Nephron (organoid): ENCODE measurements at regions not wholly inside any gene's neighbourhood (a gene's known extent, or its start where the extent isn't known, plus 50 kb on each side); places are given as distances from the start of the nearest gene placed in this dataset.

Source experiments
- H3K27ac Mint-ChIP-seq, 3 experiments: 2 replicates each; pipeline ENCODE4 v1.8.0; 2020; ENCODE audit warnings: mixed read lengths in 3 of 3, mild to moderate bottlenecking in 2 of 3, moderate library complexity in 1 of 3
- H3K27me3 Mint-ChIP-seq: 2 replicates; pipeline ENCODE4 v1.8.0; 2021; ENCODE audit warnings: low read depth, mild to moderate bottlenecking, moderate library complexity, mixed read lengths
- H3K36me3 Mint-ChIP-seq: 2 replicates; pipeline ENCODE4 v1.8.0; 2020; ENCODE audit warnings: low read depth, mixed read lengths
- H3K4me1 Mint-ChIP-seq: 2 replicates; pipeline ENCODE4 v1.8.0; 2020; ENCODE audit warnings: mixed read lengths
- H3K4me3 Mint-ChIP-seq, 3 experiments: 2 replicates each; pipeline ENCODE4 v1.8.0; 2020; ENCODE audit warnings: mild to moderate bottlenecking in 3 of 3, mixed read lengths in 3 of 3, moderate library complexity in 2 of 3
- H3K9me3 Mint-ChIP-seq: 2 replicates; pipeline ENCODE4 v1.8.0; 2020; ENCODE audit warnings: mixed read lengths
- TF ChIP-seq, protein P1 (sequence below), 3 experiments: fragments of 200-600 bp; sonication (generic); IDR thresholded peaks; one replicate each; pipeline ENCODE4 v1.5.0; 2021; ENCODE audit warnings: antibody characterized with exemption in 3 of 3; ENCODE audit not compliant: unreplicated experiment in 3 of 3

DNA sequence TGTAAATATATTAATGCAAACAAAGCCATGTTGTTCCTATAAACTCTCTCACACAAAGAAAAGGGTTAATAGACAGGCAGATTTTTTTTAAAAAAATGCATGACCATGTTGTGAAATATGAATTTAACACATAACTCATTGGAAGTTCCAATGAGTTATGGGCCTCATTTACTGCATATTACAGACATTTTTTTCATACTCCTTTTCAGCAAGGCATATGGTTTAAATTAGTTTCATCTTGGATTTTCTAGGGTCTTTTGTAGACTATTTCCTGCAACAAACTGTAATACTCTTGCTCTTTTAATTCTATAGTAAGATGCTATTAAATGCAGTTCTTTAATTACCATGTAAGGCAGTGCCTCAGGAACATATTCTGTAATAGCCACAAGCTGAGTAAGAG, 323.1 kb downstream of the GBA3 start:
- peaks cover 15% of the 10 kb centered on the region for H3K4me1 Mint-ChIP-seq
- H3K27me3 Mint-ChIP-seq, result no peaks in the 10 kb centered on the region
- TF ChIP-seq, protein P1, sequence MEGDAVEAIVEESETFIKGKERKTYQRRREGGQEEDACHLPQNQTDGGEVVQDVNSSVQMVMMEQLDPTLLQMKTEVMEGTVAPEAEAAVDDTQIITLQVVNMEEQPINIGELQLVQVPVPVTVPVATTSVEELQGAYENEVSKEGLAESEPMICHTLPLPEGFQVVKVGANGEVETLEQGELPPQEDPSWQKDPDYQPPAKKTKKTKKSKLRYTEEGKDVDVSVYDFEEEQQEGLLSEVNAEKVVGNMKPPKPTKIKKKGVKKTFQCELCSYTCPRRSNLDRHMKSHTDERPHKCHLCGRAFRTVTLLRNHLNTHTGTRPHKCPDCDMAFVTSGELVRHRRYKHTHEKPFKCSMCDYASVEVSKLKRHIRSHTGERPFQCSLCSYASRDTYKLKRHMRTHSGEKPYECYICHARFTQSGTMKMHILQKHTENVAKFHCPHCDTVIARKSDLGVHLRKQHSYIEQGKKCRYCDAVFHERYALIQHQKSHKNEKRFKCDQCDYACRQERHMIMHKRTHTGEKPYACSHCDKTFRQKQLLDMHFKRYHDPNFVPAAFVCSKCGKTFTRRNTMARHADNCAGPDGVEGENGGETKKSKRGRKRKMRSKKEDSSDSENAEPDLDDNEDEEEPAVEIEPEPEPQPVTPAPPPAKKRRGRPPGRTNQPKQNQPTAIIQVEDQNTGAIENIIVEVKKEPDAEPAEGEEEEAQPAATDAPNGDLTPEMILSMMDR (IDR thresholded peaks at IDR 0.05; ENCODE audit: unreplicated experiment in 3 of 3), result no peak
- no peaks in the 10 kb centered on the region for H3K36me3 Mint-ChIP-seq
- no peaks in the 10 kb centered on the region for H3K9me3 Mint-ChIP-seq
- H3K4me3 Mint-ChIP-seq, result peak overlapping the region in 1 of 3 experiments; percentile 11
- peak overlapping the region in 2 of 3 experiments; percentile 37 to 69 for H3K27ac Mint-ChIP-seq

DNA sequence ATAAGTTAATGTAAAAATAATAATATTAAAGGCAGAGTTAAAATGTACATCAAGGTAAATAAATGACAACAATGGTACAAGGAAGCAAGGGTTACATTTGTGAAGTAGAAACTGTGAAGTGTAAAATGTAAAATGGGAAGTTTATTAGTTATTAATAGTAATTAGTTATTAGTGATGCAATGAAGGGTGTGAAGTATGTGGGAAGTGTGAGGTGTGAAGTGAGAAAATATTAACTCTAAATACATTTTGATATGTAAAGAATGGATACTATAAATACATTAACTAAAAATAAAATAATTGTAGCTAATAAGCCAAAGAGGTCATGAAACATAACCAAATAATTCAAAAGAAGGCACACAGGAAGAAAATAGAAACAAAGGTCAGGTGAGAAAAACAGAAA, 316.4 kb downstream of the GBA3 start:
- Mint-ChIP-seq H3K4me1 (no peaks in the 10 kb centered on the region), H3K9me3 (no peaks in the 10 kb centered on the region), H3K4me3 (no peak overlapping the region), H3K27me3 (no peaks in the 10 kb centered on the region), H3K27ac (no peak overlapping the region), H3K36me3 (no peaks in the 10 kb centered on the region)
- TF ChIP-seq, protein P1 (IDR thresholded peaks at IDR 0.05; ENCODE audit: unreplicated experiment in 3 of 3), result no peak

DNA sequence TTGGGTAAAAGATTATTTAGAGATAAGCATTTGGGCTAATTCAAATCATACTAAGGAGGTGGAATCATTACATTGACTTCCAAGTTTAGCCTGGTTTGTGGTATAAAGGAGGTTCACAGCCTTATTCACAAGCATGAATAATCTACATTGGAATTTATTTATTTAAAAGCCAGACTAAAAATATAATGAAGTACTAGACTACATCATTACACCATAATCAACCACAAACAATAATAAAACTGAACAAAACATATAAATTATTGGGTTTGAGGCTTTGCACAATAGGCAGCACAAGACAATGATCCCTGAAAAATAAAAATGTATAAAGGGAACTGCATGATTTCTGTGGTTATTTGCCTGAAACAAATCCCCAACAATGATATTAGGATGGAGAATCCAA, 314.0 kb downstream of the GBA3 start:
- H3K4me3 Mint-ChIP-seq, result no peak overlapping the region
- H3K27ac Mint-ChIP-seq, result no peak overlapping the region

DNA sequence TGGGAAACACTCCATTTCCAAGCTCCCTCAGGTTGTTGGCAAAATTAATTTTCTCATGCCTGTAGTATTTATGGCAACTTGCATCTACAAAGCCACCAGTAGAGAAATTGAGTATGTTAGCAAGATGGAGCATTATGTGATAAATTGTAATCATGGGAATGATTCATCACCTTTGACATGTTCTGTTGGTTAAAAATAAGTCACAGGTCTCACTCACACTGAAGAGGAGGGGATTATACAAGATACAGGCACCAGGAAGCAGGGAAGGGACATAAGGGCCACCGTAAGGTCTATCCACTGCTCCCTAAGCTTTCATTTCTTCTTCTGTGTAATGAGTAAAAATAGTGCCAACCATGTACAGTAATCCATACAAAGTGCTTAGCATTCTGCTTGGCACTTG, 313.0 kb downstream of the GBA3 start:
- no peaks in the 10 kb centered on the region for H3K27me3 Mint-ChIP-seq
- no peaks in the 10 kb centered on the region for H3K9me3 Mint-ChIP-seq
- H3K4me1 Mint-ChIP-seq, result no peaks in the 10 kb centered on the region
- TF ChIP-seq, protein P1 (IDR thresholded peaks at IDR 0.05; ENCODE audit: unreplicated experiment in 3 of 3), result no peak
- H3K27ac Mint-ChIP-seq, result no peak overlapping the region
- no peak overlapping the region for H3K4me3 Mint-ChIP-seq
- no peaks in the 10 kb centered on the region for H3K36me3 Mint-ChIP-seq

More for the DNA sequence above, 314.0 kb downstream of the GBA3 start:
- H3K27me3 Mint-ChIP-seq, result no peaks in the 10 kb centered on the region
- no peaks in the 10 kb centered on the region for H3K9me3 Mint-ChIP-seq
- no peaks in the 10 kb centered on the region for H3K36me3 Mint-ChIP-seq
- no peaks in the 10 kb centered on the region for H3K4me1 Mint-ChIP-seq
- TF ChIP-seq, protein P1 (IDR thresholded peaks at IDR 0.05; ENCODE audit: unreplicated experiment in 3 of 3), result no peak

DNA sequence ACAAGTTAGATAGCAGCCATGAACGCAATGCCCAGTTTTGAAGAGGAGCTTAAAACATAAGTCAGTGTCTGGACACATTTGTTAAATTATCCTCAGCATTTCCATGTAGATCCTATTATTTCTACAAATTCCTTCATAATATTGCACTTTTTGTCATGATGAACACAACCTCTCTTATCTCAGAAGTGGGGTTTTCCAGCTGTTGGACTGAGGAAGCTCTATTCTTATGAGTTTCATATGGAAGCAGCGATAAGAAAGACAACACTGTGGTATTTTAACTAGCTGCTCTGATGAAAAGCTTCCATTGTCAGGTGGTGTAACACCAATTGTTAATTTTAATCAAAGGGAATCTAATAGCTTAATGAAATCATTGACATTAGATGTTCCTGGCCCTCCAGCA, 308.7 kb downstream of the GBA3 start:
- Mint-ChIP-seq H3K4me3 (no peak overlapping the region), H3K4me1 (no peaks in the 10 kb centered on the region), H3K27ac (no peak overlapping the region), H3K9me3 (no peaks in the 10 kb centered on the region), H3K36me3 (no peaks in the 10 kb centered on the region), H3K27me3 (no peaks in the 10 kb centered on the region)
- TF ChIP-seq, protein P1 (IDR thresholded peaks at IDR 0.05; ENCODE audit: unreplicated experiment in 3 of 3), result no peak

DNA sequence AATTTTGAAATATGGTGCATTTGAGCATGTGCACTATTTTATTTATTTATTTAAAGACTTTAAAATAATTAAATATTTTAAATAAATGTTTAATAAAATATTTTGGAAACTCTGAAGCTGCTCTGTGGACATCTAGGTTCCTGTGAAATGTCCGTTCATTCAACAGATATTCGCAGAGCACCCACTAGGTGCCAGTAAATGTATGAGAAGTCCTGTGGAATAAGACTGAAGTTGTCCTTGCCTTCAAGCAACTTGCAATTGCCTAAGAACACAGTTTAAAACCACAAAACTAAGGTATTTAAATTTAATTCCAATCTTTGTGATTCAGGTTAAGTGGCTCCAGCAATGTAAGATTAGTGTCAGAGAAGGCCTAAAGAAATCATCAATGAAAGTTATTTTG, 306.7 kb downstream of the GBA3 start:
- no peaks in the 10 kb centered on the region for H3K36me3 Mint-ChIP-seq
- H3K4me3 Mint-ChIP-seq, result no peak overlapping the region
- H3K4me1 Mint-ChIP-seq, result no peaks in the 10 kb centered on the region
- H3K27ac Mint-ChIP-seq, result no peak overlapping the region
- TF ChIP-seq, protein P1 (IDR thresholded peaks at IDR 0.05; ENCODE audit: unreplicated experiment in 3 of 3), result no peak
- no peaks in the 10 kb centered on the region for H3K27me3 Mint-ChIP-seq
- no peaks in the 10 kb centered on the region for H3K9me3 Mint-ChIP-seq
